ENCODE measurements at regions not wholly inside any gene's neighbourhood (a gene's known extent, or its start where the extent isn't known, plus 50 kb on each side); places are given as distances from the start of the nearest gene placed in this dataset.

GRCh38 chr2:156134887-156135286 is 197.6 kb downstream of the NR4A2 start:
- 93% methylated on average over 3 to 5 of the region's 5 CpGs for WGBS, 2 experiments (ENCODE audit: insufficient coverage in 1 of 2, insufficient read length in 1 of 2)
- Histone ChIP-seq H3K27me3 (ENCODE audit: control insufficient read depth, insufficient read depth, low read length, poor library complexity, severe bottlenecking) (no peaks in the 10 kb centered on the region), H3K9me3 (ENCODE audit: control insufficient read depth, low read length) (no peaks in the 10 kb centered on the region), H3K4me3 (ENCODE audit: low read length) (no peak overlapping the region), H3K36me3 (ENCODE audit: control insufficient read depth, insufficient read depth, low read length) (no peaks in the 10 kb centered on the region), H3K4me1 (ENCODE audit: control insufficient read depth, insufficient read depth, low read length) (no peaks in the 10 kb centered on the region), H3K27ac (ENCODE audit: low read depth, low read length) (no peak overlapping the region), H3K9ac (ENCODE audit: extremely low read depth, low read length, poor library complexity, severe bottlenecking) (no peak overlapping the region)
- DNase-seq, result no peak
- Mint-ChIP-seq H3K36me3 (ENCODE audit: low read depth) (no peaks in the 10 kb centered on the region), H3K9me3 (no peaks in the 10 kb centered on the region), H3K27ac (no peak overlapping the region), H3K27me3 (ENCODE audit: insufficient read depth) (no peaks in the 10 kb centered on the region), H3K4me1 (peaks cover 3% of the 10 kb centered on the region), H3K4me3 (no peak overlapping the region)
- TF ChIP-seq CTCF (conservative IDR thresholded peaks at IDR 0.05), result no peak

GRCh38 chr2:156132941-156133340 is 199.6 kb downstream of the NR4A2 start:
- Histone ChIP-seq H3K4me3 (ENCODE audit: low read length) (no peak overlapping the region), H3K9ac (ENCODE audit: extremely low read depth, low read length, poor library complexity, severe bottlenecking) (no peak overlapping the region), H3K4me1 (ENCODE audit: control insufficient read depth, insufficient read depth, low read length) (no peaks in the 10 kb centered on the region), H3K27me3 (ENCODE audit: control insufficient read depth, insufficient read depth, low read length, poor library complexity, severe bottlenecking) (no peaks in the 10 kb centered on the region), H3K9me3 (ENCODE audit: control insufficient read depth, low read length) (no peaks in the 10 kb centered on the region), H3K27ac (ENCODE audit: low read depth, low read length) (no peak overlapping the region), H3K36me3 (ENCODE audit: control insufficient read depth, insufficient read depth, low read length) (no peaks in the 10 kb centered on the region)
- no peaks in the 10 kb centered on the region for H3K36me3 Mint-ChIP-seq (ENCODE audit: low read depth)
- no peaks in the 10 kb centered on the region for H3K27me3 Mint-ChIP-seq (ENCODE audit: insufficient read depth)
- WGBS, 2 experiments (ENCODE audit: insufficient coverage in 1 of 2, insufficient read length in 1 of 2), result 94 to 100% methylated on average over 1 of the region's 1 CpG
- DNase-seq, result no peak
- no peak overlapping the region for H3K4me3 Mint-ChIP-seq
- no peaks in the 10 kb centered on the region for H3K9me3 Mint-ChIP-seq
- peaks cover 3% of the 10 kb centered on the region for H3K4me1 Mint-ChIP-seq
- TF ChIP-seq CTCF (conservative IDR thresholded peaks at IDR 0.05), result no peak
- no peak overlapping the region for H3K27ac Mint-ChIP-seq

- H3K27me3 Mint-ChIP-seq (ENCODE audit: insufficient read depth), result no peaks in the 10 kb centered on the region
- no peaks in the 10 kb centered on the region for H3K9me3 ChIP-seq (ENCODE audit: control insufficient read depth, low read length)
- no peaks in the 10 kb centered on the region for H3K4me1 ChIP-seq (ENCODE audit: control insufficient read depth, insufficient read depth, low read length)
- no peaks in the 10 kb centered on the region for H3K36me3 Mint-ChIP-seq (ENCODE audit: low read depth)
- DNase-seq, result no peak
- H3K4me3 Mint-ChIP-seq, result no peak overlapping the region
- 75 to 83% methylated on average over 2 of the region's 2 CpGs for WGBS, 2 experiments (ENCODE audit: insufficient coverage in 1 of 2, insufficient read length in 1 of 2)
- H3K4me3 ChIP-seq (ENCODE audit: low read length), result no peak overlapping the region
- no peaks in the 10 kb centered on the region for H3K27me3 ChIP-seq (ENCODE audit: control insufficient read depth, insufficient read depth, low read length, poor library complexity, severe bottlenecking)
- no peaks in the 10 kb centered on the region for H3K9me3 Mint-ChIP-seq
- H3K27ac ChIP-seq (ENCODE audit: low read depth, low read length), result no peak overlapping the region
- no peak overlapping the region for H3K27ac Mint-ChIP-seq
- H3K4me1 Mint-ChIP-seq, result peaks cover 3% of the 10 kb centered on the region
- no peak overlapping the region for H3K9ac ChIP-seq (ENCODE audit: extremely low read depth, low read length, poor library complexity, severe bottlenecking)
- no peaks in the 10 kb centered on the region for H3K36me3 ChIP-seq (ENCODE audit: control insufficient read depth, insufficient read depth, low read length)
- no peak for TF ChIP-seq CTCF (conservative IDR thresholded peaks at IDR 0.05)
Observed at GRCh38 chr2:156132130-156132529, 200.4 kb downstream of the NR4A2 start.

Measured in endodermal cell (in vitro differentiated cells).